GM18873 (cell line): ENCODE measurements at regions not wholly inside any gene's neighbourhood (a gene's known extent, or its start where the extent isn't known, plus 50 kb on each side); places are given as distances from the start of the nearest gene placed in this dataset.
"Not testable (repeated sequence)": the region's sequence is repeated elsewhere in the genome, so short reads cannot be mapped to it uniquely, and the experiment has no call there.

ENCODE experiments used
- ATAC-seq: cut with Tn5 transposase; IDR thresholded peaks from one replicate; pipeline ENCODE4 v1.9.1; 2021; ENCODE audit warnings: mild to moderate bottlenecking, moderate library complexity, moderate number of reproducible peaks; ENCODE audit not compliant: unreplicated experiment, low FRiP score

GRCh38 chr12:28767836-28768348 is 381.2 kb upstream of the FAR2 start:
- ATAC-seq = no peak

GRCh38 chr12:28770322-28770721 is 378.8 kb upstream of the FAR2 start:
- no peak for ATAC-seq

- no peak for ATAC-seq
Measured at GRCh38 chr12:28771968-28772367, 377.1 kb upstream of the FAR2 start.

- ATAC-seq = no peak
Measured at GRCh38 chr12:28775556-28775955, 373.5 kb upstream of the FAR2 start.

- ATAC-seq = no peak
Measured at GRCh38 chr12:28776220-28776619, 372.9 kb upstream of the FAR2 start.

GRCh38 chr12:28776913-28777422 is 372.1 kb upstream of the FAR2 start:
- no peak for ATAC-seq

- no peak for ATAC-seq
Measured at GRCh38 chr12:28777603-28778365, 371.3 kb upstream of the FAR2 start.

GRCh38 chr12:28780096-28780495 is 369.0 kb upstream of the FAR2 start:
- ATAC-seq = no peak

GRCh38 chr12:28780960-28781359 is 368.1 kb upstream of the FAR2 start:
- no peak for ATAC-seq

GRCh38 chr12:28781671-28782652 is 367.1 kb upstream of the FAR2 start:
- ATAC-seq = no peak

- no peak for ATAC-seq
Measured at GRCh38 chr12:28782812-28783211, 366.3 kb upstream of the FAR2 start.

- no peak for ATAC-seq
Measured at GRCh38 chr12:28787151-28787550, 361.9 kb upstream of the FAR2 start.

- not testable (repeated sequence) for ATAC-seq
Measured at GRCh38 chr12:28788256-28788655, 360.8 kb upstream of the FAR2 start.

- no peak for ATAC-seq
Measured at GRCh38 chr12:28793581-28794151, 355.4 kb upstream of the FAR2 start.

- no peak for ATAC-seq
Measured at GRCh38 chr12:28794211-28794610, 354.9 kb upstream of the FAR2 start.

- no peak for ATAC-seq
Measured at GRCh38 chr12:28794786-28795185, 354.3 kb upstream of the FAR2 start.

GRCh38 chr12:28795311-28795710 is 353.8 kb upstream of the FAR2 start:
- ATAC-seq = no peak

GRCh38 chr12:28799348-28799747 is 349.7 kb upstream of the FAR2 start:
- no peak for ATAC-seq

- peak; percentile 56 for ATAC-seq
Measured at GRCh38 chr12:28800129-28800528, 348.9 kb upstream of the FAR2 start.

GRCh38 chr12:28802706-28803438 is 346.2 kb upstream of the FAR2 start:
- no peak for ATAC-seq
